WTC11 (cell line): ENCODE measurements at regions not wholly inside any gene's neighbourhood (a gene's known extent, or its start where the extent isn't known, plus 50 kb on each side); places are given as distances from the start of the nearest gene placed in this dataset.

Experiments used
- E2F4 ChIP-seq: sonication (generic); formaldehyde crosslinking; IDR thresholded peaks from 2 replicates; pipeline ENCODE4 v1.8.1; 2022; ENCODE audit warnings: low read depth, mild to moderate bottlenecking, moderate library complexity, missing genetic modification reagents, borderline replicate concordance
- HMGXB4 ChIP-seq: sonication (generic); formaldehyde crosslinking; IDR thresholded peaks from 2 replicates; pipeline ENCODE4 v1.8.1; 2023; ENCODE audit warnings: mild to moderate bottlenecking, moderate library complexity, missing genetic modification reagents
- NR2C2 ChIP-seq: sonication (generic); formaldehyde crosslinking; IDR thresholded peaks from 2 replicates; pipeline ENCODE4 v1.8.0; 2022; ENCODE audit warnings: mild to moderate bottlenecking, missing genetic modification reagents
- TP53 ChIP-seq: sonication (generic); formaldehyde crosslinking; IDR thresholded peaks from 2 replicates; pipeline ENCODE4 v1.8.1; 2023; ENCODE audit warnings: mild to moderate bottlenecking, missing genetic modification reagents
- ZNF219 ChIP-seq: sonication (generic); formaldehyde crosslinking; IDR thresholded peaks from 2 replicates; pipeline ENCODE4 v1.8.0; 2023; ENCODE audit warnings: missing genetic modification reagents, mild to moderate bottlenecking, borderline replicate concordance

- no peak for TF ChIP-seq HMGXB4 (CRISPR knock-in tag)
- no peak for TF ChIP-seq NR2C2 (CRISPR knock-in tag)
- TF ChIP-seq E2F4 (CRISPR knock-in tag), result no peak
- no peak for TF ChIP-seq ZNF219 (CRISPR knock-in tag)
- no peak for TF ChIP-seq TP53 (CRISPR knock-in tag)
These were observed 478.2 kb upstream of the LRRN3 start (continued) for GRCh38 chr7:110612680-110613079.
